GM12878 (cell line): ENCODE measurements at regions not wholly inside any gene's neighbourhood (a gene's known extent, or its start where the extent isn't known, plus 50 kb on each side); places are given as distances from the start of the nearest gene placed in this dataset.

Experiments
- ATAC-seq: fragments of 200-7000 bp; cut with Tn5 transposase; 3 replicates; pipeline ENCODE4 v1.9.1; 2020; ENCODE audit warnings: mild to moderate bottlenecking, moderate library complexity
- BruUV-seq: library from RNA; stranded (reverse); fragments of 400-500 nt; replicated peaks from 2 replicates; lab custom pipeline; 2021; lab: Mats Ljungman, UMichigan
- CTCF ChIA-PET: fragments of 300-600 bp; sonication (Branson Sonifier 250); formaldehyde crosslinking; extraction: SDS; loops from one replicate; lab custom pipeline; 2021; ENCODE audit warnings: inconsistent platforms; lab: Yijun Ruan, JAX
- POLR2A ChIA-PET: fragments of 350-600 bp; formaldehyde crosslinking; extraction: SDS; loops from one replicate; lab custom pipeline; 2021; ENCODE audit warnings: inconsistent platforms; lab: Charles Lee
- RAD21 ChIA-PET: fragments of 300-600 bp; sonication (Branson Sonifier 250); formaldehyde crosslinking; loops from one replicate; lab custom pipeline; 2023; ENCODE audit warnings: antibody characterized with exemption; ENCODE audit not compliant: unreplicated experiment; lab: Charles Lee
- SMC1A ChIA-PET: fragments of 300-600 bp; sonication (Branson Sonifier 250); formaldehyde crosslinking; loops from one replicate; lab custom pipeline; 2023; ENCODE audit not compliant: unreplicated experiment, uncharacterized antibody; lab: Charles Lee
- DNase-seq: peaks from one replicate; pipeline ENCODE4 v3.0.0-alpha.2; 2011; ENCODE audit warnings: low read depth, low spot score
- FAIRE-seq: peaks from 3 replicates; lab custom pipeline; 2011; peaks lifted over from hg19 to GRCh38; lab: Jason Lieb, UNC
- H2AFZ ChIP-seq: 2 replicates; pipeline ENCODE4 v1.6.0; 2011; ENCODE audit warnings: low read depth, low read length, control low read depth; ENCODE audit not compliant: control insufficient read depth
- H3K27ac ChIP-seq: 2 replicates; pipeline ENCODE4 v1.5.1; 2011; ENCODE audit warnings: control low read depth; ENCODE audit not compliant: control insufficient read depth, insufficient read depth
- H3K27me3 ChIP-seq, 2 experiments: replicated peaks in 1 of 2; 2 replicates each; pipeline versions ENCODE4 v1.6.0 to v1.6.1; 2011; ENCODE audit warnings: low read length in 1 of 2; ENCODE audit not compliant: control insufficient read depth in 2 of 2, insufficient read depth in 2 of 2
- H3K36me3 ChIP-seq, 2 experiments: 2 replicates each; pipeline ENCODE4 v1.5.1; 2011; ENCODE audit warnings: low read length in 1 of 2; ENCODE audit not compliant: control insufficient read depth in 2 of 2, insufficient read depth in 2 of 2
- H3K4me1 ChIP-seq: 2 replicates; pipeline ENCODE4 v1.6.1; 2011; ENCODE audit warnings: mild to moderate bottlenecking, low read length, moderate library complexity, mixed read lengths; ENCODE audit not compliant: control insufficient read depth, insufficient read depth
- H3K4me2 ChIP-seq: 2 replicates; pipeline ENCODE4 v1.6.0; 2011; ENCODE audit warnings: control low read depth; ENCODE audit not compliant: control insufficient read depth, insufficient read depth
- H3K4me3 ChIP-seq: fragments of 200-600 bp; sonication (generic); 2 replicates; pipeline ENCODE4 v1.5.1; 2016
- H3K79me2 ChIP-seq: 2 replicates; pipeline ENCODE4 v1.6.0; 2011; ENCODE audit warnings: low read length; ENCODE audit not compliant: control insufficient read depth, insufficient read depth
- H3K9ac ChIP-seq: 2 replicates; pipeline ENCODE4 v1.8.0; 2011; ENCODE audit warnings: low read length, control low read depth, mixed read lengths; ENCODE audit not compliant: control insufficient read depth, insufficient read depth
- H3K9me3 ChIP-seq: replicated peaks from 3 replicates; pipeline ENCODE4 v1.5.1; 2011; ENCODE audit warnings: mild to moderate bottlenecking, low read length; ENCODE audit not compliant: control insufficient read depth, insufficient read depth
- H4K20me1 ChIP-seq: 2 replicates; pipeline ENCODE4 v1.6.0; 2011; ENCODE audit not compliant: control insufficient read depth, insufficient read depth
- BMI1 ChIP-seq: fragments of 450-650 bp; IDR thresholded peaks from 2 replicates; pipeline ENCODE4 v1.6.1; 2016; ENCODE audit warnings: mild to moderate bottlenecking, moderate library complexity, borderline replicate concordance
- CHD1 ChIP-seq: IDR thresholded peaks from 2 replicates; pipeline ENCODE4 v1.6.1; 2012; ENCODE audit warnings: low read depth, low read length, improper control_type of control experiment
- GABPA ChIP-seq: IDR thresholded peaks from 2 replicates; pipeline ENCODE4 v1.6.1; 2014; ENCODE audit warnings: antibody characterized with exemption, low read depth, mild to moderate bottlenecking, inconsistent platforms
- LARP7 ChIP-seq: fragments of 450-650 bp; IDR thresholded peaks from 2 replicates; pipeline ENCODE4 v1.6.1; 2017; ENCODE audit warnings: mild to moderate bottlenecking
- PBX3 ChIP-seq: IDR thresholded peaks from 2 replicates; pipeline ENCODE4 v1.6.1; 2011; ENCODE audit warnings: mild to moderate bottlenecking, low read depth, low read length, moderate library complexity; ENCODE audit not compliant: insufficient replicate concordance
- POLR2AphosphoS2 ChIP-seq: IDR thresholded peaks from 2 replicates; pipeline ENCODE4 v1.6.1; 2011; ENCODE audit warnings: low read depth, mild to moderate bottlenecking, low read length, improper control_type of control experiment, moderate library complexity
- PRDM15 ChIP-seq: fragments of 450-650 bp; formaldehyde crosslinking; IDR thresholded peaks from 2 replicates; pipeline ENCODE4 v1.4.0; 2020; ENCODE audit warnings: mild to moderate bottlenecking, moderate library complexity
- RAD21 ChIP-seq: IDR thresholded peaks from 2 replicates; pipeline ENCODE4 v1.6.1; 2011; ENCODE audit warnings: mild to moderate bottlenecking, low read depth, low read length, moderate library complexity; ENCODE audit not compliant: insufficient read depth
- RELA ChIP-seq: fragments of 450-650 bp; IDR thresholded peaks from 2 replicates; pipeline ENCODE4 v1.8.0; 2014; ENCODE audit warnings: borderline replicate concordance; ENCODE audit not compliant: partially characterized antibody
- SMC3 ChIP-seq: IDR thresholded peaks from 2 replicates; pipeline ENCODE4 v1.6.1; 2011; ENCODE audit warnings: low read length, improper control_type of control experiment, borderline replicate concordance
- SREBF1 ChIP-seq: IDR thresholded peaks from 2 replicates; pipeline ENCODE4 v1.6.1; 2012; ENCODE audit warnings: mild to moderate bottlenecking, low read length
- SUPT20H ChIP-seq: IDR thresholded peaks from 2 replicates; pipeline ENCODE4 v1.6.1; 2011; ENCODE audit warnings: low read depth, mild to moderate bottlenecking, low read length, moderate library complexity, borderline replicate concordance; ENCODE audit not compliant: control insufficient read depth
- YY1 ChIP-seq: IDR thresholded peaks from 2 replicates; pipeline ENCODE4 v1.6.1; 2011; ENCODE audit warnings: low read depth, mild to moderate bottlenecking, low read length
- ZNF384 ChIP-seq: IDR thresholded peaks from 2 replicates; pipeline ENCODE4 v1.6.1; 2012; ENCODE audit warnings: low read depth, mild to moderate bottlenecking, low read length, improper control_type of control experiment, borderline replicate concordance
- ZNF622 ChIP-seq: fragments of 450-650 bp; IDR thresholded peaks from 2 replicates; pipeline ENCODE4 v1.6.1; 2017; ENCODE audit warnings: mild to moderate bottlenecking, inconsistent platforms
- in situ Hi-C: fragments of 300-500 bp; cut with MboI; formaldehyde crosslinking; loops from 9 replicates; pipeline ENCODE4 v1.14.3; 2018; ENCODE audit warnings: mixed read lengths
- intact Hi-C: fragments of 100-400 bp; cut with micrococcal nuclease; formaldehyde crosslinking; loops from one replicate; pipeline ENCODE4 v1.14.2; 2022; ENCODE audit not compliant: unreplicated experiment
- TF ChIP-seq, protein P1 (sequence below): fragments of 450-650 bp; IDR thresholded peaks from 2 replicates; pipeline ENCODE4 v1.6.1; 2018; ENCODE audit warnings: borderline replicate concordance, mild to moderate bottlenecking; ENCODE audit not compliant: partially characterized antibody
- TF ChIP-seq, protein P2 (sequence below): fragments of 150-350 bp; IDR thresholded peaks from 2 replicates; pipeline ENCODE4 v1.6.1; 2014; ENCODE audit warnings: mild to moderate bottlenecking, low read depth, low read length

DNA sequence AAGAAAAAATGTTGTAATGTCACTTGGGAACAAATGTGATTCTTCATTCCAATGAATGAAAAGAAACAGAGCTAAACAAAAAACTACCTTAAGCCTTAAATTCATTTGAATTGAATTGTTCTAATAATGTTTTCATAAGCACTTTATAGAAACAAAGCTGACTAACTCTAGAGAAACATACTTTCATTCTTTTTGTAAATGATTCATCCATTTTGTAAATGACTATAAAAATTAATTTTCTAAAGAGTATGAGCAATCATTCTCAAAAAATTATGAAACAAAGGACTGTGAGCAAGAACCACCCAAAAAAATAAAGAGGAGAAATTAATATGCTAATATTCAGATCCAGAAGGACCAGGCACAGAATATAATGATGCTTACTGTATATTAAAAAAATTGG lies 986.5 kb upstream of the CHORDC1 start:
- Histone ChIP-seq H2AFZ (no peak overlapping the region), H3K4me2 (no peak overlapping the region), H3K27ac (no peak overlapping the region), H3K9me3 (no peaks in the 10 kb centered on the region), H3K4me3 (no peak overlapping the region), H4K20me1 (no peaks in the 10 kb centered on the region), H3K79me2 (no peaks in the 10 kb centered on the region), H3K9ac (no peak overlapping the region), H3K36me3 (no peaks in the 10 kb centered on the region), H3K27me3 (no peaks in the 10 kb centered on the region), H3K4me1 (no peaks in the 10 kb centered on the region)
- SMC1A ChIA-PET, result no interaction called here
- DNase-seq (no peak), FAIRE-seq (no peak), ATAC-seq (no peak)
- POLR2A ChIA-PET, result no interaction called here
- intact Hi-C loops (no loop called here), in situ Hi-C loops (no loop called here)
- CTCF ChIA-PET, result no interaction called here
- RAD21 ChIA-PET, result no interaction called here
- no TSS peak for BruUV-seq
- TF ChIP-seq, protein P1, sequence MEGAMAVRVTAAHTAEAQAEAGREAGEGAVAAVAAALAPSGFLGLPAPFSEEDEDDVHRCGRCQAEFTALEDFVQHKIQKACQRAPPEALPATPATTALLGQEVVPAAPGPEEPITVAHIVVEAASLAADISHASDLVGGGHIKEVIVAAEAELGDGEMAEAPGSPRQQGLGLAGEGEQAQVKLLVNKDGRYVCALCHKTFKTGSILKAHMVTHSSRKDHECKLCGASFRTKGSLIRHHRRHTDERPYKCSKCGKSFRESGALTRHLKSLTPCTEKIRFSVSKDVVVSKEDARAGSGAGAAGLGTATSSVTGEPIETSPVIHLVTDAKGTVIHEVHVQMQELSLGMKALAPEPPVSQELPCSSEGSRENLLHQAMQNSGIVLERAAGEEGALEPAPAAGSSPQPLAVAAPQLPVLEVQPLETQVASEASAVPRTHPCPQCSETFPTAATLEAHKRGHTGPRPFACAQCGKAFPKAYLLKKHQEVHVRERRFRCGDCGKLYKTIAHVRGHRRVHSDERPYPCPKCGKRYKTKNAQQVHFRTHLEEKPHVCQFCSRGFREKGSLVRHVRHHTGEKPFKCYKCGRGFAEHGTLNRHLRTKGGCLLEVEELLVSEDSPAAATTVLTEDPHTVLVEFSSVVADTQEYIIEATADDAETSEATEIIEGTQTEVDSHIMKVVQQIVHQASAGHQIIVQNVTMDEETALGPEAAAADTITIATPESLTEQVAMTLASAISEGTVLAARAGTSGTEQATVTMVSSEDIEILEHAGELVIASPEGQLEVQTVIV, result no peak
- TF ChIP-seq ZNF384 (no peak), PRDM15 (CRISPR knock-in tag) (no peak), SUPT20H (no peak), RELA (no peak), SMC3 (no peak), CHD1 (no peak), BMI1 (no peak), RAD21 (no peak), LARP7 (no peak), PBX3 (no peak), SREBF1 (no peak), ZNF622 (no peak), POLR2AphosphoS2 (no peak), YY1 (no peak), GABPA (no peak)
- TF ChIP-seq, protein P2, sequence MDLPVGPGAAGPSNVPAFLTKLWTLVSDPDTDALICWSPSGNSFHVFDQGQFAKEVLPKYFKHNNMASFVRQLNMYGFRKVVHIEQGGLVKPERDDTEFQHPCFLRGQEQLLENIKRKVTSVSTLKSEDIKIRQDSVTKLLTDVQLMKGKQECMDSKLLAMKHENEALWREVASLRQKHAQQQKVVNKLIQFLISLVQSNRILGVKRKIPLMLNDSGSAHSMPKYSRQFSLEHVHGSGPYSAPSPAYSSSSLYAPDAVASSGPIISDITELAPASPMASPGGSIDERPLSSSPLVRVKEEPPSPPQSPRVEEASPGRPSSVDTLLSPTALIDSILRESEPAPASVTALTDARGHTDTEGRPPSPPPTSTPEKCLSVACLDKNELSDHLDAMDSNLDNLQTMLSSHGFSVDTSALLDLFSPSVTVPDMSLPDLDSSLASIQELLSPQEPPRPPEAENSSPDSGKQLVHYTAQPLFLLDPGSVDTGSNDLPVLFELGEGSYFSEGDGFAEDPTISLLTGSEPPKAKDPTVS, result no peak
